GM19043 (cell line): ENCODE measurements at regions not wholly inside any gene's neighbourhood (a gene's known extent, or its start where the extent isn't known, plus 50 kb on each side); places are given as distances from the start of the nearest gene placed in this dataset.
"Not testable (repeated sequence)": the region's sequence is repeated elsewhere in the genome, so short reads cannot be mapped to it uniquely, and the experiment has no call there.

Experiments
- ATAC-seq: cut with Tn5 transposase; IDR thresholded peaks from one replicate; pipeline ENCODE4 v1.9.1; 2021; ENCODE audit warnings: low read depth; ENCODE audit not compliant: unreplicated experiment

DNA sequence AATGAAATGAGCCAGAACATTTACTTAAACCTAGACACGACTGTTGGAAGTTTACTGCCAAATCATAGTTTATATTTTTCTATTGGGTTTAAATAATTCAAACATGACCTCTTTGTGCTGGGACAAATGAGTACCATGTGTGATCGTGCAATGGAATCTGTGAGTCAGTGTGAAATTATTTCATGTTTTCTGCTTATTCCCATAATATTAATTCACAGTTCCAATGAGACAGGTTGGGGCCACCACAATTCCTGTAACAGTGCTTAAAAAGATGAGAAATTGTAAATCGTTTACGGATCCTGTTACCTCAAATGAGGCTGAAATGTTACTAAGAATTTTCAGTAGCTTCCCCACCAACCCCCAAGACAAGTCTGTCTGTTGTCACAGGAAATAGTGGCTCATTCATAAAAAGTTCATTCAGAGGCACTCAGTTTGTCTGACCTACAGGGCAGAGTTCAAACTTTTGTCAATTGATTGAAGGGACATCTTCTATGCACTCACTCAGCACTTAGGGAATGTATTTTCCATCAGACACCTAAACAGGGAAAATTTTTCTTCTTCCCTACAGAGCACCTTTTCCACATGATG lies 563.9 kb upstream of the ADAMTS16 start:
- no peak for ATAC-seq

DNA sequence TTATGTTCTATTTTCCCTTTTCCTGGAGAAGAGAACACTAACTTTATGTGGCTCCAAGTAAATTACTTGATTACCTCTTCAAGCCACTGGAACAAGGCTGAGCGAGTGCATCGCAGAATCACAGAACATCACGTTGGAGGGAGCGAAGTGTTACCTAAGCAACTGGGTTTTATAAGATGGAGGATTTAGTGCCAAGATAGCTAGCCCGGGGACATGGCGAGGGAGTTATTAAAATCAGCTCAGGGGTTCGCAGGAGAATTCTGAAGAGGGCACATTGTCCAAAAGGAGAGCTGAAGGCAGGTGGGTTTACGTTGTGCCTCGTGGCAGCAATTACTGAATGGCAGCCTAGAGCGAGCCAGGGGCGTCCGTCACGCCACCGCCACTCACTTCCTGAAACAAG lies 563.2 kb upstream of the ADAMTS16 start:
- no peak for ATAC-seq

DNA sequence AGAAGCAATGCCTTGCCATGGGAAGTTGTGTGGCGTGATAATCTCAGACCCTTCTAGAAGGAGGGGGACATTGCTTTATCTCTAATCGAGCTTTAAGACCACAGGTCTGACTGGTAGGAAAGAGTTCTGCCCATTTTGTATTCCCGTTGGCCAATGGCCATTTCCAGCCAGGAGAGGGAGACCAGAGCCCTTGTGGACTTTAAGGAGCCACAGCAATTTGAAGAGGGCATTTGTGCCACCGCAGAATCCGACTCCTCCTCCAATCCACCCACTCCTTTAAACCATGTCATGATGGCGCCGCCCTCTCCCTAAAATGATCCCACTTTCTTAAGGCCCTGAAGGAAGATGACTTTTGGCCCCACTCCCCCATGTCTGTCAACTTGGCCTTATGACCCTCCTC lies 560.5 kb upstream of the ADAMTS16 start:
- ATAC-seq: no peak

DNA sequence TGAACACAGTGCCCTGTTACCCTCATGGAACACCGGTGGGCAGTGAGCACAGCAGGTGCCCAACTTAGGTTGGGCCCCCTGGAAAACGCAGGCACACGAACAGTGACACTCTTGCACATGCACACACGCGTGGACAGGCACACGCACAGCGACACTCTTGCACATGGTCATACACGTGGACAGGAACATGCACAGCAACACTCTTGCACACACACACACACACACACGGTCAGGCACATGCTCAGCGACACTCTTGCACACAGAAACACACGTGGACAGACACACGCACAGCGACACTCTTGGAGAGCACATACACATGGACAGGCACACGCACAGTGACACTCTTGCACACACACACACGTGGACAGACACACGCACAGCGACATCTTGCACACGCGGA lies 559.4 kb upstream of the ADAMTS16 start:
- ATAC-seq: no peak

DNA sequence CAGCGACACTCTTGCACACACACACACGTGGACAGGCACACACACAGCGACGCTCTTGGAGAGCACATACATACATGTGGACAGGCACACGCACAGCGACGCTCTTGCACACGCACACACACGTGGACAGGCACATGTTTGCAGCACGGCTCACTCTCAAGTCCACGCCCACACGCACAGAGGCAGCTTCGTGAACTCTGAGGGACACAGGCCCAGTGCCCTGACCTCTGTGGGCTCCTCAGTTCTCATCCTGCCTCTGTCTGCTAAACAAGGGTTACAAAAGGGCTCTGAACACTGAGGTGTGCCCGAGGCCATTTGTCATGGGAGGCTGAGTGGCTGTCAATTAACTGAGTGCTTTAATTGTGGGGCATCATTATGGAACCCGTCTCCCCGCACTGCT lies 558.8 kb upstream of the ADAMTS16 start:
- ATAC-seq: no peak

DNA sequence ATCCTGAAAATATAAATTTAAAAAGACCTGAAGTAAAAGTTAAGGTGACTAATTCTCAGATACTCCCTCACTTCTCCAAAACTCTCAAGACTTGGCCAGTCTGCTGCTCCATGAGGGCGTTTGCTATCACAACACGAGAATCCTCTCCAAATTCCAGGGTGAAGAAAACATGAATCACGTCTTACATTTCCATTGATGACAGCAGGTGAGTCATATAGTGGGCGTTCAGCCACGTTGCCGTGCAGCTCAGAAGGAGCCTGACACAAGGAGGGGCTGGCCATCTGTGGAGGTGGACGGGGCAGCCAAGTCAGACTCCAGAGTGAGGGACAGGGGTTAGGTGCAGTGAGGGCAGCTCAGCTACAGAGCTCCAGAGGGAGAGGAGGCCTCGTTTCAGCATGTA lies 555.1 kb upstream of the ADAMTS16 start:
- ATAC-seq: no peak

DNA sequence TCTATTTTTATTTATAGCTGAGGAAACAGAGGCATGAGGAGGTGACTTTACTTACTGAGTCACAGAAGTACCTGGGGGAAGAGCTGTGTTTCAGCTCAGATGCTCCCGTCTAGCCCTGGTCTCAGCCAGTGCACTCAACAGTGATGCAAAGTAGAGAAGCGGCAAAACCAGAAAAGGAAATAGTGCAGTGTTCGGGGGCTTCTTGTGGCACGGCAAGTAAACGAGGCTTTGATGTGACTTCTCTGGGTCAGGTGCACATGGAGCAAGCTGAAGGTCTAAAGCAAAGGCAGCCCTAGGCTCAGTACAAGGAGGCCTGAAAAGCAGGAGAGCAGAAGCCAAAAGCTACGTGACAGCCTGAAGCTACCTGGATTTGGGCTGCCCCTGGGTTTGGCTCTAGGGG lies 526.7 kb upstream of the ADAMTS16 start:
- no peak for ATAC-seq

DNA sequence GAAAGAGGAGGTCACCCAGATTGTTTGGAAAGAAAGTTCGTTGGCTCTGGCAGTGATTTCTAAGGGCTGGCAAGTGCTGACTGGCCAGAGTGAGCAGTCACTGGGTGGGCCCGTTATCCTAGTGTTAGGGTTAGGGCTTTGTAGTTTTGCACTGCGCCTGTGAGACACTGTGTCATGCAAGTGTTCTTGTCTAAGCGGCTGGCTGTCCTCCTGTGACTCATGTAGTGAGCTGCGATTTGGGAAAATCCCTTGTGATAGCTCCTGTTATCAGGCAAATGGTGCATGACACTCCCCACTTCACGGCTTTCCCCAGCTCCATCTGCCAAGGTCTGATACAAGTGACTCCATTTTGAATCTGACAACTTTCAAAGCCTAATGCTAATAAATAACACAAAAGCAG lies 526.0 kb upstream of the ADAMTS16 start:
- ATAC-seq: no peak

DNA sequence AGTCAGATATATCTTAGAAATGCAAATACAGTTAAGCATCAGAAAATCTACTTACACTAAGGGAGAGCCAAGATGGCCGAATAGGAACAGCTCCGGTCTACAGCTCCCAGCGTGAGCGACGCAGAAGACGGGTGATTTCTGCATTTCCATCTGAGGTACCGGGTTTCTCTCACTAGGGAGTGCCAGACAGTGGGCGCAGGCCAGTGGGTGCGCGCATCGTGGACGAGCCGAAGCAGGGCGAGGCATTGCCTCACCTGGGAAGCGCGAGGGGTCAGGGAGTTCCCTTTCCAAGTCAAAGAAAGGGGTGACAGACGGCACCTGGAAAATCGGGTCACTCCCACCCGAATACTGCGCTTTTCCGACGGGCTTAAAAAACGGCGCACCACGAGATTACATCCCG lies 524.8 kb upstream of the ADAMTS16 start:
- not testable (repeated sequence) for ATAC-seq

DNA sequence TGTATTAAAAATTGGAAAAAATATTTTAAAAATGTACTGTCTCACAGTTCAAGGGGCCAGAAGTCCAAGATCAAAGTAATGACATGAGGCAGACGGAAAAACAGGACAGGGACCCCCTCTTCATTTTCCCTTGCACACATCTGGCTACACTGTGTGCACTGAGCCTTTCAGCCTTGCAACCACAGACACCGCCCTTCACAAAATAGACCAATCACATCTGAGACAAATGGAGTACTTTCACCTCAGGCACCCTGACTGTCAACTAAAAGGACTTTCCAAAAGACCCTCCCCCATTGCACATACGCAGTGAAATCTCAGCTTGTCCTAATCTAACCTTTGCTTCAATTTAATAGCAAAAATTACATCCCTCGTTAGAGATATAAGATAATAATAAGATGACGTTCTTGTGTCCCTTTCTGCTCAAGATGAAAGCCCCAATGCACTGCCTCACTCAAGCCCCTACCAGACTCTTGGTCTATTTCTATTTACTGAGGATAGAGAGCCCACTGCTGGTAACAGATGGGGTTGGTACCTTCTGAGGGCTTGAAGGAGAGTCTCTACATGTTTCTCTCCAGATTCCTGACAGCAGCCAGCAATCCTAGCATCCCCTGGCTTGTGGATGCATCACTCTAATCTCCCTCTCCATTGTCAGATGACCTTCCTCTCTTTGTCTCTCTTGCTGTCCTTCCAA lies 514.8 kb upstream of the ADAMTS16 start:
- no peak for ATAC-seq

DNA sequence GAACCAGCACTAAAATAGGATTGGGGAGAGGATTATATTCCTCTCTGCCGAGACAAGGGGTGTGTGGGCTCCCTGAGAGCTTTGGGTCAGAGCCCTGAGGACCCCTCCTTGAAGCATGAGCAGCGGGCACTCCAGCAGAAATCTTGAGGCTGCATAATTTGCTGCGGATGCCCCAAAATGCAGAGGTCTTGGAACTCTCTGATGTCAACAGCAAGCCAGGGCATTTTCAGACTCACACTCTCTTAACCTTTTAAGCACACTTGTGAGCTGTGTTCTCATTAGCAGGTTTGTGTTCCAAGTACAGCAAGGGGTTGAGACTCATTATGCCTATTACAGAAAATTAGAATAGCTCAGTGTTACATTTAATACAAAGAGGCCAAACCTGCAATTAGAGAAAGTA lies 513.0 kb upstream of the ADAMTS16 start:
- no peak for ATAC-seq

DNA sequence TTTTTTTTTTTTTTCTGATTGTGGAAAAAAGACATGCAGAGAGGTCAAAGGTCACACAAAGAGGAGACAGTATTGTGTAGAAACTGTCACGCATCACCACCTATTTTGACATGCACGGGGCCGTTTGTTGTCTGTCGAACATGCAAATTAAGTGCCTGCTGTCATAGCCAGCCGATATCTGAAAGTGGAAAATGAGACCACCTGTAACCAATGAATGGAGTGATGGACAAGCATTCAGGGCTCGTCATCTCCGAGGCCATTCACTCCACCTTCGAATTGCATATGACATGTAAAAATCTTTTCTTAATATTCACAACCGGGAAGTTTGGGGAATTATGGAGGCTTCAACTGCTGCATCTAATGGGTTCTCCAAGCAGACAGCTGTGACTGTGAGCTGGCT lies 512.2 kb upstream of the ADAMTS16 start:
- ATAC-seq: no peak

DNA sequence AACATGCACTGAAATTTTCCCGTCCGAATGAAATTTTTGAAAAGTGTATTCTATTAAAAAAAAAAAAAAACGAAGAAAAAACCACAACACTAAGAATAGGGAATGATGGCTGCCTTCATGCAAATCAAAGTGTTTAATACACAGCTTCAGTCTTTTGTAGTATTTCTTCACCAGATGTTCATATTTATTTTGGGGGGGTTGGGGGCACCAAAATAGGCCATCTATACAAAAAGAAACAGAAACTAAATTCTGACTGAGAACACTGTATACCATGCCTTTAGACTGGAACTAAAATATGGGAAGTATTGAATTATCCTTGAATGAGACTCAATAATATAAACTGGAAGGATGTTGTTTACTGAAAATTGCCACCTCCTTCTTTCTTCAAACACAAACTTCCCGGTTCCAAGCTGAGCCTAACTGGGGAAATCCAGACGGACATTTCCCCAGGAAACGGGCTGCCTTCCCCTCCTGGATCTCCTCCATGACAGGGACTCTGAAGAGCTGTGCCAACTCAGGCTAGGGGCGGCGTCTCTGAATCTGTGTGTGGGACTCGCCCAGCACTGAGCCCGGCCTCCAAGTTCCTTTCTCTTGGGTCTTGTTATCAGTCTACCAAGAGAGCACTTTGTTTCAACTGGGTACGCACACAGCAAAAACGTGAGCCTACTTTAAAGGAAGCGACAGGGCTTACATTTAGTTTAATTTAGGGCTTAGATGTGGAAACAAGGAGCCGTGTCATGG lies 511.3 kb upstream of the ADAMTS16 start:
- ATAC-seq: no peak

DNA sequence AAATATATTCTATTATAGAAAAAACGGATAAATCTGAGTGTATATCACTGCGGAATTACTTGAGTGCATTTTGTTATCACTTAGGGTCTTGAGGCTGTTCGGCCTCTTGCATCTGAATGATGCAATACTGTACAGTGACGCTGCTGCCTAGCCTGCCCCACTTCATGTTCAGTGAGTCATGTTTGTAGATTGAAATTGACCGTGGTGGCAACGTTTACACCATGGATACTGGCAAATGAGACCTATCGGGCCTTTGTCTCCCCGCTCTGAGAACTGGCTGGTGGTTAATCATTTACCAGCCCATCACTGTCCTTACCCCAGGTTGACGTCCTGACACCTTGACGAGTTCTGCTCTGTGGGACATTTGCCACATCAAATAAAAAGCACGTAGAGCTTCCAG lies 510.1 kb upstream of the ADAMTS16 start:
- no peak for ATAC-seq

DNA sequence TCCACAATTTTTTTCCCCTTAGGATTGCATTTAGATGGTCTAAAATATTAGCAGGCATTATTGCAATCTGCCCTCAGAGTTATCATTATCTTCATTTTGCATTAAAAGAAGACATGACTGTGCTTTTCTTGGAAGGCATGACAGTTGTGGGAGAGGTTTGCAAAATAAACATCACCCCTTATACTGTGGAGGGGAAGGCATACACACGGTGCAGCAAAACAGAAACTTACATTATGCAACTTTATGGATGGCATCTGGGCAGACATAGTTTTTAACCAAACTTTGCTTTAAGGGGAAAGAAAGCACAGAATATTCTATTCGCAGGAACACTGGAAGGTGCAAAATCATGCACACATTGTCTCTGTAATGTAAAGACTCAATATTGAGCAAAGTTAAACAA lies 505.8 kb upstream of the ADAMTS16 start:
- no peak for ATAC-seq

DNA sequence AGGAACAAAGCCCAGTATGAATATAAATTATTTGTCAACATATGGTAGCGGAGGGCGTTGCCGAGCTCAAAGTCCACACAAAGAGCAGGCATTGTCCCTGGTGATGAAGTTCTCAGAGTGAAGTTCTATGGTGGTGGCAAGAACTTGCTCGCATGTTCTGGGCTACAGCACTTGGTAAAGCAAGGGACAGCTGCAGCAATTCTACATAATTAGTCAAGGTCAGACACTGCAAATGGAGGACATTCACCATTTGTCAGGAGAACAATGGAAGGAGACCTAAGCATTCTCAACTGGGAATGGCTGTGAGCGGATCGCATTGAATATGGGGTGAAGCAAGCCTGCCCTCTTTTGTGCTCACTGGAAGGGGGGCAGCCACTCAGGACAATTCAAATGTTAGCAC lies 503.8 kb upstream of the ADAMTS16 start:
- ATAC-seq: no peak

DNA sequence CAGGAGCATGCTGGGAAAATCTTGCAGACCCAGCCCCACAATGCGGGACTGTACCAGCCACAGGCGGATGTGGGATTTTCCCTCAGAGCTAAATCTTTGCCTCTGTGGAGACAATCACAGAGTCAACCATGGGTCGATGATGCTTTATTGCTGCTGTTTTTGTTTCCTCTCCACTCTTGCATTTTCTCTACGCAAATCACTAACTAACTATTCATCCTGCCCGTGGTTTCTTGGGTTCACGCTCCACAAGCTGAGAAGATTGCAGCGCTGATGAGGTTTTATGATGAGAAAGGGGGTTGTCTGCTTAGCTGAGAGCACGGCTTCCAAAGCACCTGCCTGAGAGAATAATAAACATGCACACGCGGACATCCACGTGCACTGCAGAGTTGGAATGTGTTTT lies 500.2 kb upstream of the ADAMTS16 start:
- no peak for ATAC-seq

DNA sequence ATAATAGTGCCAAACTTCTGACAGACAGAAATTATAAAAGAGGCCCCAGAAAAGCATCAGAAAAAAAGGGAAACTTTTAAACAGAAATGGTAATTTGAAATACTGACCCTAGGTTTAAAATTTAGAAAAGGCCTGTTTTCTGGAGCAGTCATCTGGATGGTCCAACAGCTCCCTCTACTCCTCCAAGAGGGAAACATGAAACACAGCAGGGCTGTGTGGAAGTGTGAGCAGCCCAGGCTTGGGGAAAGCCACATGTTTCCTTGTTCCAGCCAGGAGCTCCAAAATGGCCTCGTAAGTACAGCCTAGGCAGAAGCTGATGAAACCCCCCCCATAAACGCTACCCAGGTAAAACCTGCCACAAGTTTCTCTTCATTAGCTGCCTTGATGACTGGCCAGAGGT lies 499.3 kb upstream of the ADAMTS16 start:
- ATAC-seq: no peak

DNA sequence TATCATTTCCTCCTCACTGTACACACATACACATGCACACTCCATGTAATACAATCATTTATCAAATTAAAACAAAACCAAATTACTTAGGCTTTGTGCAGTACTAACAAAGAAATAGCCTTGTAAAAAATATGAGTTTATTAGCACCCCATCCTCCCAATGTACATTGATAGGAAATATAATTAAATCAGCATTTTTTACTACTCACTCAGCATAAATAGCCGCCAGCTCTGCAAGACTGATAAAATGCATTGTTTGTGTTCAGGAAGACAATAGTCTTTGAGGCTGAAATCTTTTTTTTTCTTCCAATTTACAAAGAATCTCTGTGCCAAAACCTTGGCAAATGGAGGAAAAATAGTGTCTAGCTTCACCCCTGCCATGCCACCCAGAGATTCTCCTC lies 497.6 kb upstream of the ADAMTS16 start:
- no peak for ATAC-seq

DNA sequence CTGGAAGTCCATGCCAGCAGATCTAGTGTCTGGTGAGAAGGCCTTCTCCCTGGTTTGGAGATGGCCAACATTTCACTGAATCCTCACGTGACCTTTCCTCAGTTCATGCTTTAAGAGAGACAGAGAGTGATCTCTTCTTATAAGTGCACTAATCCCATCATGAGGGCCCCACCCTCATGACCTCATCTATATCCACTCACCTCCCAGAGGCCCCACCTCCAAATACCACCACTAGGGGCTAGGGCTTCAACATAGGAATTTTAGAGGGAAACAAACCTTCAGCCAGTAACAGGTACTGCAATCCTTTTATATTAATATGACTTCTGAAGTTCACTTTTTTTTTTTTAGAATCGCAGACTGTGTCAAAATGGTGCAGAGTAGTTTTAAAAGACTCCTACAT lies 496.9 kb upstream of the ADAMTS16 start:
- ATAC-seq: no peak

DNA sequence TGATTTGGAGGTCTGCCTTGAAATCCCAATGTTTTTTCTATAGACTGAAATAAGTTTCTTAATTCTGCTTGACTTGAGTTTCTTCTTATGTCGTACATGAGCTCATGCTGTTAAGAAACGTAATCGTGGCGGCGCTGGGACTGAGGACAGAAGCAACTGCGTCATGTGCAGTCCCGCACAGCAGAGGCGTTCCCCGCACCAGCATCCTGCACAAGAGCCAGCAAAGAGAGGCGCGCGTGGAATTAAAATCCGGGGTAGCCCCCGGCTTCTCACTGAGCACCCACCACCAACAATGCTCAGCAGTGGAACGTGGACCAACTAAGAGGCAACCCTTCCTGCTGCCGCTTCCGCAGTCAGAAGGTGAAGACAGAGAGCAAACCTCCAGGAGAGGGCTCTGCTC lies 496.2 kb upstream of the ADAMTS16 start:
- ATAC-seq: no peak

DNA sequence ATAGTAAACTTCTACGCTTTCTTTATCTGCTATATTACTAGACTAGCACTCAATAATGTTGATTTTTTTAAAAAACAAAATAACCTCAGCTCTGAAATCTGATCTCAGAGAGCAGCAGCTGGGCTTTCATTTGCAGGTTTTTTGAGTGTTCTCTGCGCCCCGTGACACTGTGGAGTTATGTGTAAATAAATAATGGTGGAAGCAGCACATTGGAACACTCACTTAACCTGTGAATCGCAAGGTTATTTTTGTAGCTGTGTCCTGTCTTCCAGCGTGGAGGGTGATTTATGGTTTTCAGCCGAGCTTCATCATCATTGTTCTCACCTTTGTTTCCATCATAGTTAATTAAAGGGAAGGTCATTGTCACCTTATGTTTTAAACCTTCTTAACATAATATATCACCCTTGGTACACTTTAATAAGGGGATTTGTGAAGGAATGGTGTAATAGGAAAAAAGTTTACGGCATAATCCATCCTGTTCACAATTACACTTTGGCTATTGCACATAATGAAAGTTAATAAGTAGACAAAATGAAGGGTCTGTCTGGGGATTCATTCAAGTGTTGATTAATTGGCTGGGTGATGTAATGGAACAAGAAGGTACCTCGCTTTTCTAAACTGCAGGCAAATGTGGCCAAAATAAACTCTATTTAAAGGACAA lies 493.3 kb upstream of the ADAMTS16 start:
- no peak for ATAC-seq
